BLaER1 (cell line): ENCODE measurements at regions not wholly inside any gene's neighbourhood (a gene's known extent, or its start where the extent isn't known, plus 50 kb on each side); places are given as distances from the start of the nearest gene placed in this dataset.
"Not testable (repeated sequence)": the region's sequence is repeated elsewhere in the genome, so short reads cannot be mapped to it uniquely, and the experiment has no call there.

Experiments used
- H3K27ac ChIP-seq: shearing (Covaris generic); formaldehyde crosslinking; 2 replicates; pipeline ENCODE4 v1.8.1; 2022
- H3K27me3 ChIP-seq: shearing (Covaris generic); formaldehyde crosslinking; 2 replicates; pipeline ENCODE4 v1.8.1; 2022
- H3K36me3 ChIP-seq: shearing (Covaris generic); formaldehyde crosslinking; 2 replicates; pipeline ENCODE4 v1.8.1; 2022
- H3K4me1 ChIP-seq: shearing (Covaris generic); formaldehyde crosslinking; 2 replicates; pipeline ENCODE4 v1.8.1; 2022
- H3K4me2 ChIP-seq: shearing (Covaris generic); formaldehyde crosslinking; 2 replicates; pipeline ENCODE4 v1.8.1; 2022
- H3K4me3 ChIP-seq: shearing (Covaris generic); formaldehyde crosslinking; 2 replicates; pipeline ENCODE4 v1.8.1; 2022
- H3K9ac ChIP-seq: shearing (Covaris generic); formaldehyde crosslinking; 2 replicates; pipeline ENCODE4 v1.8.1; 2022
- H3K9me3 ChIP-seq: shearing (Covaris generic); formaldehyde crosslinking; 2 replicates; pipeline ENCODE4 v1.8.1; 2022
- H4K20me1 ChIP-seq: shearing (Covaris generic); formaldehyde crosslinking; 2 replicates; pipeline ENCODE4 v1.8.1; 2022
- Cebpa-rat ChIP-seq: shearing (Covaris generic); IDR thresholded peaks from 2 replicates; pipeline ENCODE4 v1.8.1; 2022

DNA sequence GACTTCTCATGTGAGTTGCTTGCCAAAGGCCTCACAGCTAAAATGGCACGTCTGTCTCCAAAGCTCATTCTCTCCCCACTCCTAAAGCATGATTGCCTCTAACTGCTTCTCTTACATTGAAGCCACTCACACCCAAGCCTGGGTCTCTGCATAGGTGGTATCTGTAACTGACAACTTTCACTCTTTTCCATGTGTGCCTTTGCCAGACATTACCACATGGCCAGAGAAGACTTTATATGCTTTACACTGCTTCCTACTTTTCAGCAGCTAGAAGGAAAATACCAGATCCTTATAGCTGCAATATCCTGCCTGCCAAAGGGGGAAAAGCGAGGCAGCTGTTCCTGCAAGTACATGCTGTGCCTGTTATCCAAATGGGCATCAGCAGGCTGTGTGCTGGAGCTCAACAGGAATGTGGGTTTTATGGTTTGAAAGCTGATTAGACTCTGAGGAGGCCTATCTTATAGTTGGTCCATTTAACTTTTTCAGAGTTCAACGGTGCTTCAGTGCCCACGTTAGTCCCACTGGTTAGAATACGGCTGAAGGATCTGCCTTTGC, 547.1 kb downstream of the RAB38 start:
- no peak overlapping the region for H3K9ac ChIP-seq
- H3K4me3 ChIP-seq = no peak overlapping the region
- H3K4me2 ChIP-seq = no peak overlapping the region
- no peaks in the 10 kb centered on the region for H4K20me1 ChIP-seq
- no peaks in the 10 kb centered on the region for H3K9me3 ChIP-seq
- H3K36me3 ChIP-seq = no peaks in the 10 kb centered on the region
- no peak overlapping the region for H3K27ac ChIP-seq
- no peak for TF ChIP-seq Cebpa-rat
- no peaks in the 10 kb centered on the region for H3K27me3 ChIP-seq
- no peaks in the 10 kb centered on the region for H3K4me1 ChIP-seq

DNA sequence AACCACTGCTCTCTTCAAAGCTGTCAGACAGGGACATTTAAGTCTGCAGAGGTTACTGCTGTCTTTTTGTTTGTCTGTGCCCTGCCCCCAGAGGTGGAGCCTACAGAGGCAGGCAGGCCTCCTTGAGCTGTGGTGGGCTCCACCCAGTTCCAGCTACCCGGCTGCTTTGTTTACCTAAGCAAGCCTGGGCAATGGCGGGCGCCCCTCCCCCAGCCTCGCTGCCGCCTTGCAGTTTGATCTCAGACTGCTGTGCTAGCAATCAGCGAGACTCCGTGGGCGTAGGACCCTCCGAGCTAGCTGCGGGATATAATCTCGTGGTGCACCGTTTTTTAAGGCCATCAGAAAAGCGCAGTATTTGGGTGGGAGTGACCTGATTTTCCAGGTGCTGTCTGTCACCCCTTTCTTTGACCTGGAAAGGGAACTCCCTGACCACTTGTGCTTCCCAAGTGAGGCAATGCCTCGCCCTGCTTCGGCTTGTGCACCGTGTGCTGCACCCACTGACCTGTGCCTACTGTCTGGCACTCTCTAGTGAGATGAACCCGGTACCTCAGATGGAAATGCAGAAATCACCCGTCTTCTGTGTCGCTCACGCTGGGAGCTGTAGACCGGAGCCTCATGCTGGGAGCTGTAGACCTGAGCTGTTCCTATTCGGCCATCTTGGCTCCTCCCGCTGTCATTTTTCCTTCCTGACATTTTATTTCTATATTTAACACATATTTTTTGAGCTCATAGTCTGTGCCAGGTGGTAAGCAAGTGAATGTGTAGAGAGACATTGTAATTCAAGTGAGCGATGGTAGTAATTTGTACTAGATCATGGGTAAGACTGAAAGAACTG, 551.5 kb downstream of the RAB38 start:
- H3K4me2 ChIP-seq, H3K4me3 ChIP-seq, H3K9me3 ChIP-seq, H3K36me3 ChIP-seq, H3K27me3 ChIP-seq, H3K27ac ChIP-seq, H3K4me1 ChIP-seq, H3K9ac ChIP-seq, H4K20me1 ChIP-seq: not testable (repeated sequence)

DNA sequence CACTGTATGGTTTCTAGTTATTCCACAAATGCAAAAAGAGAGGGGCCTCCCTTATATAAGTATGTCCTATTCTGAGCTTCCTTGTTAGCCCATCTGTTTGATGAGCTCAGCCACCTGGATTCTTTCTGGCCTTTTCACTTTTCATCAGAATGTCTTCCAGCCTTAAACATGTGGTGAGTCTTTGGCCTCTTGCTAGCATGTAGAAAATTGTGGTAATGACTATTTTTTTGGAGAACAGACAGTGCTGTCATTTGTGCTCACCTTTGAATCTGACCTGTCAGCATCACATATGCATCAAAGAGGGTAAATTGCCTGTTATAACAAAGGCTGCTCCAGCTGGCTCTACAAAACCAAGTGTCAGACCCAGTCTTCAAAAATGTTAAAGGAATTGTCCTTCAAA, 558.7 kb downstream of the RAB38 start:
- no peak for TF ChIP-seq Cebpa-rat
- Histone ChIP-seq H3K9me3 (no peaks in the 10 kb centered on the region), H3K4me2 (no peak overlapping the region), H3K4me3 (no peak overlapping the region), H3K27ac (no peak overlapping the region), H3K9ac (no peak overlapping the region), H3K36me3 (no peaks in the 10 kb centered on the region), H3K4me1 (no peaks in the 10 kb centered on the region), H4K20me1 (no peaks in the 10 kb centered on the region), H3K27me3 (no peaks in the 10 kb centered on the region)

DNA sequence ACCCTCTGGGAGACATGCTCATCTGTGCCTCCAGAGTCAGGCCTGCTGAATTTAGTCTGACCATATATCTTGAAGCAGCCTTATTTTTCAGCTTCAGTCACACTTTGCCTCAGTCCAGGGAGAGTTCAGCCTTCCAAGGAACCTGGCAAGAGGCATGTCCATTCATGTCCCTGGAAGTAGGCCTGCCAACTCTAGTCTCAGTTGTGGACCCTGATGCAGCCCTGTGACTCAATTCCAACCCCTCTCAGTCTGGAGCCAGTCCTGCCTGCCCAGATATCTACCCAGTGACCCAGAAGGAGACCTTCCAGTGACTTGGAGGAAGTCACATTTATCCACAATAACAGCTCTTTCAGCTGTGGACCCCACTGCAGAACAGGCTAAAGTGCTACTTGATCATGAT, 566.6 kb downstream of the TMEM135 start:
- Histone ChIP-seq H3K4me3 (no peak overlapping the region), H3K9me3 (no peaks in the 10 kb centered on the region), H3K27ac (no peak overlapping the region), H3K27me3 (no peaks in the 10 kb centered on the region), H3K36me3 (no peaks in the 10 kb centered on the region), H3K4me1 (no peaks in the 10 kb centered on the region), H3K4me2 (no peak overlapping the region), H3K9ac (no peak overlapping the region), H4K20me1 (no peaks in the 10 kb centered on the region)
- TF ChIP-seq Cebpa-rat = no peak

DNA sequence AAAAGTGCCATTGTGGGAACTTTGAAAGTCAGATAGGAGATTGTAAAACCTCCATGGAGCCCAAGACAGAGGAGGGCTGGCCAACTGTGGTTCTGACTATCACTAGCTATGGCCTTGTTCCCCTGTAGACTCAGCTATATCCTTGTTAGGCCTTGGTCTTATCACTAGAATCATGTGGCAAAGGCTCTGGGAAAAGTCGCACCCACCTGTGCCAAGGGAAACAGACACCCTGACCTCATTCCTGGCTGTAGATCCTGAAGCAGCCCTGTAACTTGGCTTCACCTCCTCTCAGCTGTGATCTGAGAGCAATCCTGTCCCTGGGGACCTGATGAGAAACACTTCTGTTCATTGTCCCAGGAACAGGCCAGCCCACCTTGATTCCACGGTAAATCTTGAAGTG, 566.2 kb downstream of the TMEM135 start:
- H3K27ac ChIP-seq = no peak overlapping the region
- no peaks in the 10 kb centered on the region for H3K4me1 ChIP-seq
- no peaks in the 10 kb centered on the region for H4K20me1 ChIP-seq
- no peak for TF ChIP-seq Cebpa-rat
- H3K4me2 ChIP-seq = no peak overlapping the region
- no peaks in the 10 kb centered on the region for H3K9me3 ChIP-seq
- no peaks in the 10 kb centered on the region for H3K27me3 ChIP-seq
- no peak overlapping the region for H3K9ac ChIP-seq
- no peak overlapping the region for H3K4me3 ChIP-seq
- H3K36me3 ChIP-seq = no peaks in the 10 kb centered on the region

DNA sequence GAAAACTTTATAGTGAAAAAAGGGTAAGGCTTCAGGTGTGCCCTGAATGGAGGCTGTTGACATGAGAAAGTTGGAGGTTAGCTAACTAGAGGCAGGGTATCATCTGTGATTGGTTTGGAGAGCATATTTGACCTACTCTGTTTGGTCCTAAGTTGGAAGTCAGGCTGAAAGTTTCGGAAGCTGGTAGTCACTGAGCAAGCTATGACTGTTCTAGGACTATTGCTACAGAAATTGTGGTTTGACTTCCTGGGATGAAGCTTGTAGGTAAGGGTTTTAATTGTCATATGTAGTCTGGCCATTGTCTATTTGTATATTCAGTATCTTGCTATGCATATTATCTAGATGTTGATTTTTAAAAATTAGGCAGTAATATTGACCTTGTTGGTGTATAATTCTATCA, 565.0 kb downstream of the TMEM135 start:
- TF ChIP-seq Cebpa-rat = no peak
- H3K4me3 ChIP-seq = no peak overlapping the region
- H3K4me2 ChIP-seq = no peak overlapping the region
- H4K20me1 ChIP-seq = no peaks in the 10 kb centered on the region
- no peaks in the 10 kb centered on the region for H3K9me3 ChIP-seq
- H3K9ac ChIP-seq = no peak overlapping the region
- no peak overlapping the region for H3K27ac ChIP-seq
- H3K27me3 ChIP-seq = no peaks in the 10 kb centered on the region
- no peaks in the 10 kb centered on the region for H3K36me3 ChIP-seq
- H3K4me1 ChIP-seq = no peaks in the 10 kb centered on the region

DNA sequence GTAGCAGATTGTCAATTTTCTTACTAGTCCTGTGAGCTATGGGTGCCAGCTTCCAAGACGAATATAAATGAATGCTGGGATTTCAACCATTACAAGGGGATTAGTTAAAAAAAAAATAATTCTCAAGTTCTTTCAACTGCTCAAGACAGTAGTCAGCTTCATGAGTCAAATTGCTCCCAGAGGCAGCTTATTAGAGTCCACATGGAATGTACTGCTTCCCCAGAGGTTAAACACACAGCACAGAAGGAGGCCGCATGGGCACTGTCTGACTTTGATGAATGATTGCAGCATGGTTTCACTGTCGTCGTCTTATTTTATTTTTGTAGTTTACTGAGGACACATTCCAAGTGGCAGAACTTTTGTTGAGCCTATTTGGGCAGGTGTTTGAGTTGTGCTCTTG, 563.2 kb downstream of the TMEM135 start:
- Histone ChIP-seq H3K27me3 (no peaks in the 10 kb centered on the region), H3K4me2 (no peak overlapping the region), H4K20me1 (no peaks in the 10 kb centered on the region), H3K9ac (no peak overlapping the region), H3K36me3 (no peaks in the 10 kb centered on the region), H3K4me1 (no peaks in the 10 kb centered on the region), H3K9me3 (no peaks in the 10 kb centered on the region), H3K27ac (no peak overlapping the region), H3K4me3 (no peak overlapping the region)
- TF ChIP-seq Cebpa-rat = no peak

DNA sequence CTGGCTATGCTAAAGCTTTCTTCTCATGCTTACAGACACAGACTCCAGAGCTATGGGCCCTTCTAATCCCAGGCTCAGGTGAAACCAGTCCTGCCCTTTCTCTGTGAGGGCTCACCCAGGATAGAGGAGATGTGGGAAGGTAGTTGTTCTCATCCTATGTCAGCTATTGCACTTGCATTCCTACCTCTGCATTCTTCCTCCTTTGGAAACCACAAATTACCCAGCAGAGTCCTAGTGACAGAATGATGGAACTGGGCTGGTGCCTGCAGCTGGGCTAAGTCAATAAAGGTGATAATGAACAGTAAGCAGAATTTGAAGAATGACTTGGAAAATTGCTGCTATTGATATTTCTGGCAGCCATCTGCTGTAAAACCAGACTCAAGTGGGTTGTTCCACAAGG, 560.0 kb downstream of the TMEM135 start:
- no peak overlapping the region for H3K4me2 ChIP-seq
- no peaks in the 10 kb centered on the region for H3K27me3 ChIP-seq
- no peaks in the 10 kb centered on the region for H3K9me3 ChIP-seq
- no peaks in the 10 kb centered on the region for H3K4me1 ChIP-seq
- TF ChIP-seq Cebpa-rat = no peak
- no peak overlapping the region for H3K9ac ChIP-seq
- H3K4me3 ChIP-seq = no peak overlapping the region
- H3K27ac ChIP-seq = no peak overlapping the region
- H4K20me1 ChIP-seq = no peaks in the 10 kb centered on the region
- H3K36me3 ChIP-seq = no peaks in the 10 kb centered on the region

DNA sequence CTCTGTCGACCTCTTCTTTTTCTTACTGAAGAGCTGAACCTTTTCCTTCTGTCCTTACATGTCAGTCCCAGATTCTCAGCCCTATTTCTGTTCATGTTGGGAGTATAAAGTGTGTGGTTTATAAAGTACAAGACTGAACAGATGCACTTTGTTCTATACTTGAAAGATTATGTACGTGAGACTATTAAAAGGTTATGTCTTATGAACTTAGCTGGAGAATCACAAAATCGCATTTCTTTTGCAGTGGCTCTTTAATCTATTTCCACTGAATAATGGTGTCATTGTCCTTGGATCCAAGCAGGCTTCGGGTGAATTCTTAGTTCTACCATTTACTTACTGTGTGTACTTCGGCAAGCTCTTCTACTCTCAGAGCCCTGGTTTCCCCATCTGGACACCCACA, 558.4 kb downstream of the TMEM135 start:
- Histone ChIP-seq H3K9me3 (no peaks in the 10 kb centered on the region), H3K4me3 (no peak overlapping the region), H3K4me2 (no peak overlapping the region), H3K27me3 (no peaks in the 10 kb centered on the region), H3K9ac (no peak overlapping the region), H3K36me3 (no peaks in the 10 kb centered on the region), H3K4me1 (no peaks in the 10 kb centered on the region), H4K20me1 (no peaks in the 10 kb centered on the region), H3K27ac (no peak overlapping the region)
- TF ChIP-seq Cebpa-rat = no peak

DNA sequence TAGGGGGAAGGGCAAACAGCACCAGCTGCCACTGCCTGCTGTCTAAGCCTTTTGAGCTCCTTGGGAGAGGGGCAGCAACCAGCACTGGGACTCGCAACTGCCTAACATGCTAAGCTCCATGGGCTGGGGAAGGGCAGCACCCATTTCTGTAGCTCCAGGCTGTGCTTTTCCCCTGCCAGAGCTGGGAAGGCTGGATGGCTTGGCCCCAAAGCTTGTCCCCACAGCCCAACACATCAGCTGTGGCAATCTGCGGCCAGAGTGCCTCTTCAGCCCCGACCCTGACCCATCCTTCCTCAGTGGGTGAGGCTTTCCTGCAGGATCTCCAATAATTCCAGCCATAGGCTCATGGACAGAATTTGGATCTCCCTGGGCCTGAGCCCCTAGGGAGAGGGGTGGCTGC, 551.3 kb downstream of the TMEM135 start:
- no peak for TF ChIP-seq Cebpa-rat
- Histone ChIP-seq H3K36me3 (no peaks in the 10 kb centered on the region), H3K27me3 (no peaks in the 10 kb centered on the region), H3K27ac (no peak overlapping the region), H3K4me2 (no peak overlapping the region), H3K9ac (no peak overlapping the region), H4K20me1 (no peaks in the 10 kb centered on the region), H3K9me3 (peaks cover 15% of the 10 kb centered on the region; the same call in 1 of the 2 replicates), H3K4me1 (no peaks in the 10 kb centered on the region), H3K4me3 (no peak overlapping the region)

DNA sequence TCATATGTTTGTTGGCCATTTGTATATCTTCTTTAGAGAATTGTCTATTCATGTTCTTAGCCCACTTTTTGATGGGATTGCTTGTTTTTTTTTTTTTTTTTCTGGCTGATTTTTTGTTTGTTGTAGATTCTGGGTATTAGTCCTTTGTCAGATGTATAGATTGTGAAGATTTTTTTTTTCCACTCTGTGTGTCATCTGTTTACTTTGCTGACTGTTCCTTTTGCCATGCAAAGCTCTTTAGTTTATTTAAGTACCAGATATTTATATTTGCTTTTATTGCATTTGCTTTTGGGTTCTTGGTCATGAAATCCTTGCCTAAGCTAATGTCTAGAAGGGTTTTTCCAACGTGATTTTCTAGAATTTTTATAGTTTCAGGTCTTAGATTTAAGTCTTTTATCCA, 547.9 kb downstream of the TMEM135 start:
- H3K27ac ChIP-seq, H3K4me2 ChIP-seq, H3K27me3 ChIP-seq, H3K9ac ChIP-seq, H3K4me3 ChIP-seq, H3K4me1 ChIP-seq, H3K36me3 ChIP-seq, H4K20me1 ChIP-seq: not testable (repeated sequence)
- peaks cover 15% of the 10 kb centered on the region; the same call in 1 of the 2 replicates for H3K9me3 ChIP-seq
